Epidermal melanocyte (primary cell): ENCODE measurements at regions not wholly inside any gene's neighbourhood (a gene's known extent, or its start where the extent isn't known, plus 50 kb on each side); places are given as distances from the start of the nearest gene placed in this dataset.
"Not testable (repeated sequence)": the region's sequence is repeated elsewhere in the genome, so short reads cannot be mapped to it uniquely, and the experiment has no call there.

Experiments
- DNase-seq: peaks from one replicate; pipeline ENCODE4 v3.0.0; 2011; ENCODE audit warnings: low spot score; ENCODE audit not compliant: insufficient read length

DNA sequence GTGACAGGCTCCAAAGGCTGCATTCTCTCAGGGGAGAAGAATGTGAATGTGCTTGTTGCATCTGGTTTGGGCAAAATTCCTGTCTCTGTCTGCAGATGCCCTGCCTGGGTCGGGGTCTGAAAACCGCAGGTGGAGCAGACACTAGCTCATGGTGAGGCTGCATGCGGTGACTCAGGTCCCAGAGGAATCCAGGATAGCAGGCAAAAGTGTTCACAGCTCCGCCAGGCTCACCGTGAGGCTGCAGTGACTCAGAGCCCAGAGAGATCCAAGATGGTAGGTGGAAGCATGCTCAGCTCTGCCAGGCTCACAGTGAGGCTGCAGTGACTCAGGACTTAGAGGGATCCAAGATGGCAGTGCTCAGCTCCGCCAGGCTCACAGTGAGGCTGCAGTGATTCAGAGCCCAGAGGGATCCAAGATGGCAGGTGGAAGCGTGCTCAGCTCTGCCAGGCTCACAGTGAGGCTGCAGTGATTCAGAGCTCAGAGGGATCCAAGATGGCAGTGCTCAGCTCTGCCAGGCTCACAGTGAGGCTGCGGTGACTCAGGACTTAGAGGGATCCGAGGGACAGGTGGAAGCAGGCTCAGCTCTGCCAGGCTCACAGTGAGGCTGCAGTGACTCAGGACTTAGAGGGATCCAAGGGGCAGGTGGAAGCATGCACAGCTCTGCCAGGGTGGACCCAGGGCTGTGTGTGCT lies 200.5 kb downstream of the ACKR3 start:
- DNase-seq: no peak

DNA sequence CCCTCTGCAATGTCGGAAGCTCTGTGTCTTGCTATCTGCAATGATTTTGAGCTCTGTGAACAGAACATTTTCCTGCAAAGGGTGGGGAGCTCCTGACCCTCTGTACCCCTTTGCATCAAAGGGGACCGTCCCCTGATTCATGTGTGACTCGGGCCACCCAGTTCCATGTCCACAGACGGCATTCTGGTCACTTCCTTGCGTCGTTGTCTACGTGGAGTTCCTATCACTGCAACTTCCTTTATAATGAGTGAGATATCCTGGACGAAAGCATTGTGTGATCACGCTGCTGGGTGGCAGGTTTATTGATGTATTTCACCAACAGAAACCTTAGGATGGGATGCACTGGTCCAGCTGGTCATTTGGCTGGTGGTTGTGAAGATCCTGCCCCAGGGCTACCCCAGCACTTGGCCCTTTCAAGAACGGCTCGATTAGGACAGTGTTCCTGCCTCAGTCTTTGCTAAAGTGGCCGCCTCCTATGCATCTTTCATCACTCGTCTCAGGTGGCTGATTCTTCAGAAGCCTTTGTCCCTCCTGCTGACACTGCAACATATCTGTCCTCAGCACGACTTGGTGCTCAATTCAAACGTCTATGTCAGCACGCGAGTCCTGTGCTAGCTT lies 202.7 kb downstream of the ACKR3 start:
- no peak for DNase-seq

DNA sequence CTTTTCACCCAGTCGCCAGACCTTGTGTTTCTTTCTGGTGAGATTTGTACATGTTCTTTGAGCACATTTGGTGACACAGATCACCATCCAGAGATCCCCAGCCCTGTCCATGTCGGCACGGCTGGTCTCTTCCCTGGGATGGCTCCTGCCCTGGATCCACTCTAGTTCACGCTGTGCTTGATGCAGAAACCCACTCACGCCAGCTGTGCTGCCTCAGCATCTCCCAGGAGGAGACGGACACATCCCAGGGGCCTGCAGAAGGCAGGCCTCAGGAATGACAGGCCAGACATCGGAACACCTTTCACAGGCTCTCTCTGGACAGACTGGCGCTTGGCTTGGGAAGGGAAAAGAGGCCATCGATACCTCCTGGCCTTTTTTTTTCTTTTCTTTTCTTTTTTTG lies 203.6 kb downstream of the ACKR3 start:
- no peak for DNase-seq

DNA sequence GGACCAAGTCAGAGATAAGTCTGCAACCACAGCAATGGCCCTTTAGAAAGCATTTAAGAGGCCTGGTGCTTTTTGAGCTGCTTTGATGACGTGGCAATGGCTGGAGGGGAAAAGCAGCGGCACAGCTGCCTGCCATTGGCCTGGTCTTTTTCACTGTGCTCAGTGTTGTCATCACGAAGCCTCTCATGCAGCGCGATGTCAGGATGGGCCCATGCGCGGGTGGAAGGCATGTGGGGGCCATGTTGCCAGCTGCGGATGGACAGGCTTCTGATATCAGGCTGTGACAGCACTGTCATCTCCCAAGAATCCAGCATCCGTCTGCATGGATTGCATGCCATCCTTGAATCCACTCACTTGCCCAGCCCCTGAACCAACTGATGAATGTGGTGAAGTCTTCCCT lies 204.5 kb downstream of the ACKR3 start:
- DNase-seq: no peak

DNA sequence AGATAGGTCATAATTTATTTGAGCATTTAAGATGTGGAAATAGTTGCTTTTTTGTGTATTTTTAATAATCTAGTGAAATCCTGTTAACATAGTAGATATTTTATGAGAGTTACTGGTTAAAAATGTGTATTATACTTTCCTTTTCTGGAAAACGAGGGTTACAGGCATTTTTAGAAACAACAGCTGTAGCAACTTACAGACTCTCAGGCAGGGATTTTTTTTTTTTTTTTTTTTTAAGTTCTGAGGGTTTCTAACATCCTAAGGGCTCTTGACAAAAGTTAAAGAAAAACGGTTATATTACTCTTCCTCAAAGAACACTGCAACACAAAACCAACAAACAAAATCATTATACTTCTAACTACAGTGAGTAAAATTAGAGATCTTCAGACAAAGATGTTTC lies 205.9 kb downstream of the ACKR3 start:
- no peak for DNase-seq

DNA sequence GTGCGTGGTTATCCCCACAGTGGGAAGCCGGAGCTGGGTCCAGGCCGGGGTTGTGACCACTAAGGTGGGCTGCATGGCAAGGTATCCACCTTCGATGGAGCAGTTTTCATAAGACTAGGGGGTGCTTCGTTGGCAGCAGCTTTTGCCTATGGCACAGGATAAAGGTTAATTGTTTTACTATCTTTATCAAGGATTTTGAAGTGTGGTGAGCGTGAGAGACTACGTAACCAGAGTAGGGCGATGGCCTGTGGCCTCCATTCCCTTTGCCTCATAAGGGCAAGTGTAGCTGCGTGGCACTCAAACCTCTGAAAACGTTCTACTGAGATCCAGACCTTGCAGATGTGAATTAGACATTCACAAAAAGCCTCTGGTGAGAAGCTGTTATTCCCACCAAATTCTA lies 206.6 kb downstream of the ACKR3 start:
- no peak for DNase-seq

DNA sequence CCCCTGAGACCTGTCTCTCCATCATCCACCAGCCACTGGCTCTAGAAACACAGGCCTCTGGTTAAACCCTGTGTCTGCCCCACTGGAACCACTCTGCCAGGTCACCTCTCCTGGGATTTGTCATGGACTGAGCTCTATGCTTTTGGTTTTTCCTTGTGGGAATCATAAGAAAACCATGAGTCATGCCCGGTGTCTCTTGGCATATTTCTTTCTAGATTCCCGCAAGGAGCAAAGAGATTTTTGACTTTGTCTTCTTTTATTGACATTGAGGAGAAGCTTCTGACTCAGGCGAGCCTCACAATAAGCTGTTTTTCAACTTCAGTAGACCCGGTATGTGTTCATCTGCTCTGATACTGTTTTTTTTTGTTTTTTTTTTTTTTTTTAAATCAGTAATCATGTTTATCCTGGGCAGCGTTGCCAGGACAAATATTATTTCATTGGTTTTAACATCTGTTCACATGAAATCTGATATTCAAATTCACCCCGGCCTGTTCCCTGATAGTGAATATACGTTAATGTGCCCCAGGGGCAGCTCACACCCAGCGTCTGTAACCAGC lies 207.1 kb downstream of the ACKR3 start:
- DNase-seq: no peak

DNA sequence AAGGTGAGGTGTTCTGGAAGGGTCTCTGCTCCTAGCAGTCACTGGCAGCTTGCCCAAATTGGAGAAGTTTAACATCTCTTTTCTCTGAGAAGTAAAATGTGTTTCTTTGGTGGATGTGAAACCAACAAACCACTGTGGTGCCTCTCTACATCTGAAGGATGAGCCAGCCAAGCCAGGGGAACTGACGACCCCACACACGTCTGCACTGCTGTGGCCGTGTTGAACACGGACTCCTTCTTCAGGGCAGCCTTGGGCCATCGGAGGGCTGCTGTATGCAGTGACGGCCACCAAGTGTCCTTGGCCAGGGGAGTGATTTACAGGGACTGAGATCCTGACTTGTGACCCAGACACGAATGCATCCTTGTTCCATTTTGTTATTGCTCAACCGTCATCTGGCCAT lies 207.8 kb downstream of the ACKR3 start:
- DNase-seq: no peak

DNA sequence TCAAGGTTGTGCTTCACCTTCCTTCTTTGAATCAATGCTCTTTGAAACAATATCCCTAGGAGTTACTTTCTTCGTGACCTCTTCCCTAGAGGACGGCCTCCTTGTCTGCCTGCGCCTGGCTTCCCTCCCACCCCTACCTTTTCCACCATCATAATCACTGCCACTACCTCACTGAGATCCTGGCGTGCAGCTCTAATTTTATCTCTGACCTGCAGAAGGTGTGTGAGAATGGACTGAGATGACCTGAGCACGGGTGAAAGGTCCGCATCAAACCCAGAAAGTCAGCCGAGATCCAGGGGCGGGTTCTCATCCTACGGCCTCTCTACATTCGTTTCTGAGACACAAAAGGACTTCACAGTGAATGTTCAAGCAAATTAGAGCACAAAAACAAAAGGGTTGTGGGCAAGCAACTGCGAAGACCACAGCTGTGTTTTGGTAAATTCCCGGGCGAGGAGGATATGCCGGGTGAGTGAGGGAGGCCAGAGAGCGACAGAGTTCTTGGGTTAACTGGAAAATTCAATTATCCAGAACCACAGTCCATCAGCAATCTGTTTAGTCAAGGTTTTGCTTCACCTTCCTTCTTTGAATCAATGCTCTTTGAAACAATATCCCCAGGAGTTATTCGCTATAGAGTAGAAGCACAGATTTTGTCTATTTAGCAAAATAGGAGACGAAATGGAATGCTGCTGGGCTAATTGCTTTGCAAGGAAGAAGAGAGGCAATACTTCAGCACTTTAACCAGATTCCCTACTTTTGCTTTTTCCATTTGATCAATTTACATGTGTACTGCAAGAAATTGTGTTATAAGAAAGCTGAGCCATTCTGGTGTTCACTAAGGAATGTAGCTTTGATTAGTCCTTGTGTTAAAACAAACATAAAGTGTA lies 212.6 kb downstream of the ACKR3 start:
- no peak for DNase-seq

DNA sequence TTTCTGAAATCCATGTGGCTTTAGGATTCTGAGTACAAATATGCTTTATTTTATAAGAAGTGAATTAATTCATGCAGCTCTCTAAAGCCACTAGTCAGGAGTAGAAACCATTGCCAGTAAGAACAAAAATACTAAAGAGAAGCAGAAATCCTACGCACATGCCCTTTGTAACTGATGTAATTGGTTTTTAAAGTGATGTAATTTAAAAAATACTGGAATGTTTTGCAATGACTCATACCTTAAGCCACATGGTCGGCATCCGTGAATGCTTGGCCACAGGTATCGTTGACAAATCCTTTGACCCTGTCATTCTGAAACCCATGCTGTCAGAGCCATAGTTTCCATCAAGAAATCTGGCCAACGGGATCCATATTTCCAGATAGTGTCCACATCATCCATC lies 213.3 kb downstream of the ACKR3 start:
- no peak for DNase-seq

DNA sequence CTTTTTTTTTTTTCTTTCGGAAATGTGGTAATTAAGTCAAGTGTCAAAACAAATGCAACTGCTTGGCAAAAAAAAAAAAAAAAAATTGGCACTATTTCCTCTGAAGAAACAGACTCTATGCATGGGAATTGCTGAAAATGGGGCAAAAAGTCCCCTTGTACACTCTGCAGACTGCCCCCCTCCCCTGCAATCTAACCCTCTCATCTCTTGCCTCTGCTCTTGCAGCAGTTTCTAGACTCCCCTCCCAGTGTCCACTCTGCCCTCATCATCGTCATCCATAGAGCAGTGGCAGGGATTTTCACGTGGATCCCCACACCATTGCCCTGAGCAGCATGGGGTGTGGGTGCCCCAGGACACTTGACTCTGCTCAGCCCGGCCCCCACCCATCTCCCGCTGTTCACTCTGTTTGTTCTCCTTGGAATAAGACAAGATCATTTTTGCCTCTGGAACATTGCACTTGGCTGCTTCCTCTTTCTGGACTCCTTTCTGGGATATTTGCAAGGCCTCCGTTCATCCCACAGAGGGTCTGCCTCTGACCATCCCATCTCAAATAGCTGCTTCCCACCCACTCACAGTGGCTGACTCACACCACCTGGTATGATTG lies 213.9 kb downstream of the ACKR3 start:
- DNase-seq: no peak

DNA sequence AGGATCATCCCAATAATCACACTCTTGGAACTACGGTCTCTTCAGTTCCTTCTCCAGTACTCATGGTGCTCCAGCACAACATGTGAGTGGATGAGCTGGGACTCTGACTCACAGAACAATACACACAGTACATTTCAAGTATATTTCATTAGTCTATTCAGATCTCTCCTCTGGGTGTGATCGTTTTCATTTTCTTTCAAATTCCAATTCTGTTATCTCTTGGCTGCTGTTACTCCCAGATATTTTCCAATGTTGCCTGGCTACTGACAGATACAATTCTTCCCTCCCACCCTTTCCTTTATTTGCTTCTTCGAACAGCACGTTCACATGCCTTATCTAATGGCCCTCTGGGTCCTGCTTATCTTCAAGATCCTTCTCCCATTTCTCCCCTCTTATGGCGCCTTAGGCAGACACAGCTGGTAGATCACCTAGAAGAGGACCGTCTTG lies 216.0 kb downstream of the ACKR3 start:
- no peak for DNase-seq

DNA sequence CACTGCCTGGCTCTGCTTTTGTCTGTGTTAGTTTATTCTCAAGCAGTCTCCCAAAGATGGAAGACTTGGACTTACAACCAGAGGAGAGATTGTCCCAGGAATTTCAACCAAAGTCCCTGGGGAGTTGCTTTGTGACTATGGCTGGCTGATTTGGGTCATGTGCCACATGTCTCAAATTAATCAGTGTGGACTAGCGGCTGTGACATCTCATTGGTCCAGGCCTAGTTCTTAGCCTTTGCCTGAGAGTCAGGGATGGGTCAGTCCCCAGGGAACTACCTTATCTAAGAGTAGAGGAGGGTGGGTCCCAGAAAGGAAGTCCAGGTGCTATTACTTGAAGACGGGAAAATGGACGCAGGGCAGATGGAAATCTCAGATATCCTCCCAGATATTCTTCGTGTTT lies 217.1 kb downstream of the ACKR3 start:
- DNase-seq: no peak

DNA sequence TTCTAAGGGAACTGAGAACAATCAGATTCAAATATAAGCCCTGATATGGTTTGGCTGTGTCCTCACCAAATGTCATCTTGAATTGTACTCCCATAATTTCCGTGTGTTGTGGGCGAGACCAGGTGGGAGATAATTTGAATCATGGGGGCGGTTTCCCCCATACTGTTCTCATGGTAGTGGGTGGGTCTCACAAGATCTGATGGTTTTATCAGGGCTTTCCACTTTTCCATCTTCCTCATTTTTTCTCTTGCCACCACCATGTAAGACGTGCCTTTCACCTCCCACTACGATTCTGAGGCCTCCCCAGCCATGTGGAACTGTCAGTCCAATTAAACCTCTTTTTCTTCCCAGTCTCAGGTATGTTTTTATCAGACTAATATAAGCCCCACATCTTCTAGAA lies 217.8 kb downstream of the ACKR3 start:
- not testable (repeated sequence) for DNase-seq

DNA sequence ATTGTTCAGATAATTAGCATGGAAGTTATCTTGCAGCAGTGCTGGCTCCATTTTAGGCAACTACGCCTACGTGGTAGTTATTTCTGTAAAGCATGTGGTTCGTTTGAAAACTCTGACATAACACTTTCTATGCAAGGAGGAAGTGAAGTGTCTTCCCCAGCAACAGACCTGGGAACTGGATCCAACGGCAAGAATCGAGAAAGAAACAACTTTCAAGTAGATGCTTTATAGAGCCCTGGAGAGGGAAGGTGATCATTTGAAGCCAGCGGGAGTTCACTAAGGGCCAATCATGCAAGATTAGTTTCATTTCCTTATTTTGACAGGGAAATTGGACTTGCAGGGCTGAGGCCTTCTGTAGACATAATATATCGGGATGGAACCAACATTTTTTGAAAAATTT lies 218.3 kb downstream of the ACKR3 start:
- DNase-seq: no peak

DNA sequence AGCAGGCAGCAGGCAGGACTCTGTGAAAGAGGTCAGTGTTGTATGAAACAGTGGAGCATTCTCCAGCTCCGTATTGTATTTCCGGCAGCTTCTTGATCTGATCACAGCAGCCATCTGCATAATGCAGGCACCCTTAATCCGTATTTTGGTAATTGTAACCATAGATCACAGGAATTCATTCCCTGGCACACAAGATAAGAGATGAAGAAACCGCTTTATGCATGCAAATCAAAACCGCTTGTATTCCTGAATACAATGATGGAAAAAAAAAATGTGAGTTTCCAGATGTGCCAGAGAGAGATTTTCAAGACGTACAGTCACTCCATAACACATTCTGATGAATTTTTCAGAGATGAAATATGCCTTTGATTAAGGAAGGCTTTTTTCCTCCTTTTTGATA lies 221.3 kb downstream of the ACKR3 start:
- DNase-seq: no peak

DNA sequence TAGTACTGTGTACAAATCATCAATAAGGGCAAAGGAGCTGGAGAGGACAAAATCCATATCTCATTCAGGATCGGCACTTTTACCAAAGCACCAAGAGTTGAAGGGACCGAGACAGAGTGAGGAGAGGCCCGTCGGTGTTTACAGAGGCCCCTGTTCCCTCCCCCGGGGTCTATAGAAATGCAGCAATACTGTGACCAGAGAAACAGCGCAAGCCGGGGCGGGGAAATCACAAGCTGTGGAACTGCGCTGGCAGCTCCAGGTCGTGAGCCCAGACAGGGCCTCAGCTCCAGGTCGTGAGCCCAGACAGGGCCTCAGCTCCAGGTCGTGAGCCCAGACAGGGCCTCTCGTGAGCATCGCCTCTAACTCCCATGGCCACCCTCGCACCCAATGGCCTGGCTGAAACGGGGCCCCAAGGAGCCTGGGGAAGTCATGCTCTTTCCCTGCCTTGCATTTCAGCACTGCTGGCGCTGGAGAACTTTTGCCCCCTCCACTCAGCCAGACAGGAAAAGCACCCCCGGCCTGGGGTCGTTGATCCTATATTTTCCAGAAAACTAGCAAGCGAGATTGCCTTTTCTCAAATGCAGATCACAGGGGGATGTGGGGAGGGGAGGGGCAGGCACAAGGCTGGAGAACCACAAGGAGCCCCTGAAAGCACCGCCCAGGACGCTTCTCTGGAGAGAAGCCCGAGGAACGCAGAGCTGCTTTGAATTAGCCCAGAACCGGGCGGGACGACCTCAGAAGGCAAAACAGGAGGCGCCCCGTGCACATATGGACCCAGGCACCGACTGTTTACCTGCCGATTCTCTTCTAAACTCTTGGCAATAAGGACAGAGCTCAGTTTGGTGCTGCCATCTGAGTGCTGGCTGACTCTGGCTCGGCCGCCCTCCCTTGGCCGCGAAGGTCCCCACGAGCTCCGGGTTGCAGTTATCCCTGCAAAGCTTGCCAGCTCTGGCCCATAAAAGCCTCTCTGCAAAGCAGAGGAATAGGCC lies 223.7 kb downstream of the ACKR3 start:
- DNase-seq: no peak

DNA sequence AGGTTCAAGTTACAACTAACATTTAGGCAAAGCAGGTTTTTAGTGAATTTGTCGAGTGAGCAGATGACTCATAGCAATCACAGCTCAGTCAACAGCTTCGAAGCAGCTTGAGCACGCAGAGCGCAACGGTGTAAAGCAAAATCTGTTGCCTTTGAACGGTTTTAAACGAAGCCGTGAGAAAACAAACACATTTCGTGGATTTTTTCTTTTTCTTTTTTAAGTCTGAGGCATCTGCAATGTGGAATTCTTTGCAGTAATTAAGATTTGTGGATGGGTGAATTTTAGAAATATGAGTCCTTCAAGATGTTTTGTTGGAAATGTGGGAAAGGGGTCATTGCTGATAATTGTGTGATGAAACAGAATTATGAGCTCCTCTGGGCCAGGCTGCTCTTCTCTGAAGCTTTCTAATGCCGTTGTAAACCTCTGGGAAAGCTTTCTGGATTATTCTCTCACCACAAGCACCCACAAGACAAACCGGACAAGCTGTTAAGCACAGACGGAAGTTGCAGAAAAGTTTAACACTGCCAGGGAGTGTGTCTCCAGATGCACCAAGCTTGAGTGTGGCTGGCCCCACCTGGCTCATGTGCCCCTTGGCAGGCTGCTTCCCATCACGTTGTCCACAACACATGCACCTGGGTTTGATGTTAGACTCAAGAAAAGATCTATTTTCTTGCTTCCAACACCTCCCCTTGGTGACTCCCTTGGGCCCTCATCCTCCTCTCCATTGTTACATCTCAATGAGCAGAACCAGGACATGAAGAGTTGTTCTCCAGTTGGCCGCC lies 224.7 kb downstream of the ACKR3 start:
- no peak for DNase-seq

DNA sequence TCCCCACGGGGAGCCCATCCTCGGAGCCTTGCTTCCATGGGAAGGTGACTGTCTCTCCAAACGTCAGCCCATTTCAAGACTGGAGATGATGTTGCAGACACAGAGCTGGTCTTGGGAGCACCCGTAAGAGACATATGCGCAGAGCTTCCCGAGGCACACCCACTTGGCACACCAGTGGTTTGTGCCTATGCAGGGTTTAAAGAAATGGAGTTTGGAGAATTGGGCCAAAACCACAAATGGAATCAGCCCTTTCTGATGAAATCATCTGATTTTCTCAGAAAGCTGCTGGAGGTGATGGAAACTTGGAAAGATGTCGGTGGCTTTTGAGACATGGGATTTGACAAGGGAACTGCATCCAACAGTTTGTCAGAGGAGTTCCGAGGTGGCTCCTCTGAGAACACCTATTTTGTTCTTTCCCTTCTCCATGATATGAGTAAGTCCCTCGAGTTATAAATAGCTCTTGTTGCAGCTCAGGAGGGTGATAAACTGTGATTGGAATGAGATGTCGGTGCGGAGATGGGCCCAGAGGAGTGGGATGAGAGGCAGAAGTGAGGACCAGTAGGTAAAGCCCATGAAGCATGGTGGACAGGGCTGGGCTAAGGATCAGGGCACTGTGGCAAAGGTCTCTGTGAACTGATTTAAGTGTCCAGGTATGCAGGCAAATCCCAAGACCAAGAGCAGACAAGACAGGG lies 225.7 kb downstream of the ACKR3 start:
- DNase-seq: no peak
